ENCODE measurements at regions not wholly inside any gene's neighbourhood (a gene's known extent, or its start where the extent isn't known, plus 50 kb on each side); places are given as distances from the start of the nearest gene placed in this dataset.
"Not testable (repeated sequence)": the region's sequence is repeated elsewhere in the genome, so short reads cannot be mapped to it uniquely, and the experiment has no call there.

DNA sequence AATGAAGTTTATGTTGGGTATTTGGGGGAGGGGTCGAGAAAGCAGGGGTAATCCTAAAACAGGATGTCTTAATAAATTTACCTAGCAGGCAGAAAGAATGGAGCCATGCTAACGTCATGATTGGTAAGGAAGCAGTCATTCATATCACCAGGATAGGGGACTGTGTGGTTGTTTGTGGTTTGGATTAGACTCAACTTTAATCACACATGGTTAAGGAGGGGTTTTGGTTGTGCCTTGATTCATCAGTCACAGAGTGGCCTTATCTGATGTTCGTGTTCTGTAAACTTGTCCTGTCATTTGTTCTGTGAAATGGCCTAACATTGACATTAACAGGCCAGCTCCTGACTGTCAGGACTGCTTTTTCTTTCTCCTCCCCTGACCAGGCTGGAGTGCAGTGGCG is 119.1 kb downstream of the GOLGA6L22 start:
- TF ChIP-seq, protein P1, sequence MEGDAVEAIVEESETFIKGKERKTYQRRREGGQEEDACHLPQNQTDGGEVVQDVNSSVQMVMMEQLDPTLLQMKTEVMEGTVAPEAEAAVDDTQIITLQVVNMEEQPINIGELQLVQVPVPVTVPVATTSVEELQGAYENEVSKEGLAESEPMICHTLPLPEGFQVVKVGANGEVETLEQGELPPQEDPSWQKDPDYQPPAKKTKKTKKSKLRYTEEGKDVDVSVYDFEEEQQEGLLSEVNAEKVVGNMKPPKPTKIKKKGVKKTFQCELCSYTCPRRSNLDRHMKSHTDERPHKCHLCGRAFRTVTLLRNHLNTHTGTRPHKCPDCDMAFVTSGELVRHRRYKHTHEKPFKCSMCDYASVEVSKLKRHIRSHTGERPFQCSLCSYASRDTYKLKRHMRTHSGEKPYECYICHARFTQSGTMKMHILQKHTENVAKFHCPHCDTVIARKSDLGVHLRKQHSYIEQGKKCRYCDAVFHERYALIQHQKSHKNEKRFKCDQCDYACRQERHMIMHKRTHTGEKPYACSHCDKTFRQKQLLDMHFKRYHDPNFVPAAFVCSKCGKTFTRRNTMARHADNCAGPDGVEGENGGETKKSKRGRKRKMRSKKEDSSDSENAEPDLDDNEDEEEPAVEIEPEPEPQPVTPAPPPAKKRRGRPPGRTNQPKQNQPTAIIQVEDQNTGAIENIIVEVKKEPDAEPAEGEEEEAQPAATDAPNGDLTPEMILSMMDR (IDR thresholded peaks at IDR 0.05; ENCODE audit: low read depth, low read length): not testable (repeated sequence)
- not testable (repeated sequence) for TF ChIP-seq EZH2phosphoT487 (IDR thresholded peaks at IDR 0.05; ENCODE audit: low read depth)
